Stomach (tissue), 8 donors: ENCODE measurements at regions not wholly inside any gene's neighbourhood (a gene's known extent, or its start where the extent isn't known, plus 50 kb on each side); places are given as distances from the start of the nearest gene placed in this dataset.

Experiments
- DNase-seq, 2 donors: peaks; one replicate each; pipeline versions ENCODE4 v3.0.0 to v3.0.0-alpha.2; 2013 to 2019
- H3K27ac ChIP-seq, 5 donors: fragments of 200-600 bp in 4 of 5; sonication (generic) in 4 of 5; one replicate each; pipeline ENCODE4 v1.5.1; 2013 to 2019; ENCODE audit warnings: mild to moderate bottlenecking in 1 of 5, moderate library complexity in 1 of 5
- H3K27me3 ChIP-seq, 3 donors: fragments of 200-600 bp; sonication (generic); one replicate each; pipeline ENCODE4 v1.5.1; 2017 to 2019; ENCODE audit warnings: mixed run types in 1 of 3
- H3K36me3 ChIP-seq, 4 donors: fragments of 200-600 bp; sonication (generic); 1 replicate in 3 of 4; 2 replicates in 1 of 4; pipeline ENCODE4 v1.5.1; 2016 to 2019
- H3K4me1 ChIP-seq, 4 donors: fragments of 200-600 bp; sonication (generic); one replicate each; pipeline ENCODE4 v1.5.1; 2016 to 2019
- H3K4me3 ChIP-seq, 4 donors: fragments of 200-600 bp; sonication (generic) in 3 of 4; one replicate each; pipeline ENCODE4 v1.5.1; 2016 to 2019; ENCODE audit warnings: mild to moderate bottlenecking in 1 of 4
- H3K9me3 ChIP-seq, 4 donors: fragments of 200-600 bp; sonication (generic); one replicate each; pipeline ENCODE4 v1.5.1; 2016 to 2019
- CTCF ChIP-seq, 7 experiments: fragments of 450-650 bp in 4 of 7; fragments of 200-600 bp in 3 of 7; sonication (generic) in 3 of 7; IDR thresholded peaks; one replicate each; pipeline ENCODE4 v1.5.1; 2016 to 2019; ENCODE audit warnings: antibody characterized with exemption in 7 of 7, control low read depth in 2 of 7, mild to moderate bottlenecking in 1 of 7
- EP300 ChIP-seq: sonication (generic); formaldehyde crosslinking; IDR thresholded peaks from one replicate; pipeline ENCODE4 v1.6.1; 2017; ENCODE audit warnings: antibody characterized with exemption
- POLR2A ChIP-seq, 4 donors: fragments of 450-650 bp; IDR thresholded peaks; one replicate each; pipeline ENCODE4 v1.6.1; 2016; ENCODE audit warnings: antibody characterized with exemption in 4 of 4, control low read depth in 2 of 4, mild to moderate bottlenecking in 1 of 4, moderate library complexity in 1 of 4
- POLR2AphosphoS5 ChIP-seq, 3 donors: sonication (generic); formaldehyde crosslinking; IDR thresholded peaks; one replicate each; pipeline ENCODE4 v1.6.1; 2016; ENCODE audit warnings: antibody characterized with exemption in 3 of 3
- WGBS, 5 donors: extraction: QIAGEN DNeasy Blood & Tissue Kit in 3 of 5; methylation state at CpG; one replicate each; pipeline versions ENCODE4 v1.1.5 to v1.1.7; 2013 to 2018; 5-methylcytosine and 5-hydroxymethylcytosine counted together
- intact Hi-C: fragments of 100-400 bp; cut with DNase I; formaldehyde crosslinking; loops from one replicate; pipeline ENCODE4 v1.15.1; 2023; ENCODE audit warnings: low total_unique reads
- donor health status: healthy with polysubstance abuse.
- donor health status: Bipolar disorder and iron deficiency.
- donor health status: healthy.

GRCh38 chr16:86926181-86927094 lies 348.1 kb downstream of the FOXL1 start:
- H3K36me3 ChIP-seq: no peaks in the 10 kb centered on the region
- H3K9me3 ChIP-seq: peaks cover 0 to 11% (median 9%) of the 10 kb centered on the region in 4 donors
- DNase-seq: no peak
- intact Hi-C loops: no loop called here
- H3K27me3 ChIP-seq: peaks cover 0 to 80% (median 33%) of the 10 kb centered on the region in 3 donors
- WGBS, 5 donors: 78 to 84% (median 79%) methylated on average over 30 of the region's 30 CpGs
- no peak overlapping the region for H3K4me3 ChIP-seq
- TF ChIP-seq POLR2AphosphoS5 (IDR thresholded peaks at IDR 0.05) (no peak), CTCF (IDR thresholded peaks at IDR 0.05) (no peak), POLR2A (IDR thresholded peaks at IDR 0.05) (no peak)
- peaks cover 0 to 21% (median 11%) of the 10 kb centered on the region in 4 donors for H3K4me1 ChIP-seq
- H3K27ac ChIP-seq: no peak overlapping the region

GRCh38 chr16:86927699-86928098 lies 349.4 kb downstream of the FOXL1 start:
- Histone ChIP-seq H3K27me3 (peaks cover 0 to 91% (median 37%) of the 10 kb centered on the region in 3 donors), H3K4me1 (peaks cover 0 to 28% (median 17%) of the 10 kb centered on the region in 4 donors), H3K36me3 (no peaks in the 10 kb centered on the region), H3K9me3 (no peaks in the 10 kb centered on the region), H3K4me3 (no peak overlapping the region), H3K27ac (no peak overlapping the region)
- 90 to 100% (median 93%) methylated on average over 3 of the region's 3 CpGs for WGBS, 5 donors
- no peak for TF ChIP-seq POLR2AphosphoS5 (IDR thresholded peaks at IDR 0.05)
- no peak for TF ChIP-seq POLR2A (IDR thresholded peaks at IDR 0.05)
- TF ChIP-seq CTCF (IDR thresholded peaks at IDR 0.05): no peak
- TF ChIP-seq EP300: no peak
- no peak for DNase-seq
- intact Hi-C loops: no loop called here

GRCh38 chr16:86928523-86929011 lies 350.2 kb downstream of the FOXL1 start:
- Histone ChIP-seq H3K27ac (no peak overlapping the region), H3K36me3 (no peaks in the 10 kb centered on the region), H3K9me3 (peaks cover 0 to under 1% (median 0%) of the 10 kb centered on the region in 4 donors), H3K4me3 (no peak overlapping the region), H3K4me1 (peaks cover 0 to 28% (median 17%) of the 10 kb centered on the region in 4 donors), H3K27me3 (peaks cover 0 to 96% (median 37%) of the 10 kb centered on the region in 3 donors)
- WGBS, 5 donors: 42 to 57% (median 46%) methylated on average over 9 of the region's 9 CpGs
- intact Hi-C loops: no loop called here
- TF ChIP-seq EP300 (no peak), CTCF (IDR thresholded peaks at IDR 0.05) (no peak), POLR2AphosphoS5 (IDR thresholded peaks at IDR 0.05) (no peak), POLR2A (IDR thresholded peaks at IDR 0.05) (no peak)
- DNase-seq: peak in 1 of 2 donors; percentile 20

GRCh38 chr16:86929057-86929871 lies 350.9 kb downstream of the FOXL1 start:
- Histone ChIP-seq H3K27ac (no peak overlapping the region), H3K27me3 (peaks cover 0 to 92% (median 33%) of the 10 kb centered on the region in 3 donors), H3K9me3 (peaks cover 0 to 3% (median 0%) of the 10 kb centered on the region in 4 donors), H3K4me1 (peaks cover 0 to 28% (median 17%) of the 10 kb centered on the region in 4 donors), H3K4me3 (no peak overlapping the region), H3K36me3 (no peaks in the 10 kb centered on the region)
- intact Hi-C loops: no loop called here
- no peak for TF ChIP-seq POLR2A (IDR thresholded peaks at IDR 0.05)
- no peak for TF ChIP-seq EP300
- TF ChIP-seq CTCF (IDR thresholded peaks at IDR 0.05): no peak
- no peak for TF ChIP-seq POLR2AphosphoS5 (IDR thresholded peaks at IDR 0.05)
- 31 to 43% (median 40%) methylated on average over 40 to 45 of the region's 45 CpGs for WGBS, 5 donors
- DNase-seq: peak in 1 of 2 donors; percentile 77
